ENCODE measurements at regions not wholly inside any gene's neighbourhood (a gene's known extent, or its start where the extent isn't known, plus 50 kb on each side); places are given as distances from the start of the nearest gene placed in this dataset.

- DNase-seq = no peak
Observed at GRCh38 chr5:110361471-110361870, 365.0 kb downstream of the TMEM232 start.

GRCh38 chr5:110362261-110362660 is 364.2 kb downstream of the TMEM232 start:
- DNase-seq = no peak

GRCh38 chr5:110366716-110367115 is 359.8 kb downstream of the TMEM232 start:
- no peak for DNase-seq
